Sigmoid colon (tissue), 6 donors: ENCODE measurements at regions not wholly inside any gene's neighbourhood (a gene's known extent, or its start where the extent isn't known, plus 50 kb on each side); places are given as distances from the start of the nearest gene placed in this dataset.

ENCODE experiments used
- DNase-seq: peaks from one replicate; pipeline ENCODE4 v3.0.0-alpha.2; 2019
- H3K27ac ChIP-seq, 4 donors: fragments of 200-600 bp; sonication (generic); one replicate each; pipeline ENCODE4 v1.5.1; 2016 to 2019; ENCODE audit warnings: mild to moderate bottlenecking in 1 of 4
- H3K27me3 ChIP-seq, 3 donors: fragments of 200-600 bp; sonication (generic); one replicate each; pipeline ENCODE4 v1.5.1; 2019; ENCODE audit warnings: mild to moderate bottlenecking in 1 of 3
- H3K36me3 ChIP-seq, 4 donors: fragments of 200-600 bp; sonication (generic); one replicate each; pipeline ENCODE4 v1.5.1; 2016 to 2019
- H3K4me1 ChIP-seq, 4 donors: fragments of 200-600 bp; sonication (generic); one replicate each; pipeline ENCODE4 v1.5.1; 2017 to 2019
- H3K4me3 ChIP-seq, 4 donors: fragments of 200-600 bp; sonication (generic); one replicate each; pipeline ENCODE4 v1.5.1; 2017 to 2019; ENCODE audit warnings: mild to moderate bottlenecking in 2 of 4, moderate library complexity in 1 of 4
- H3K9me3 ChIP-seq, 4 donors: fragments of 200-600 bp in 3 of 4; sonication (generic) in 3 of 4; one replicate each; pipeline versions ENCODE4 v1.5.1 to v1.6.1; 2013 to 2019
- EP300 ChIP-seq, 4 donors: sonication (generic); formaldehyde crosslinking; IDR thresholded peaks; one replicate each; pipeline ENCODE4 v1.6.1; 2017; ENCODE audit warnings: antibody characterized with exemption in 4 of 4
- POLR2A ChIP-seq, 2 donors: fragments of 450-650 bp; IDR thresholded peaks; one replicate each; pipeline ENCODE4 v1.6.1; 2016; ENCODE audit warnings: antibody characterized with exemption in 2 of 2, mild to moderate bottlenecking in 2 of 2, moderate library complexity in 2 of 2
- POLR2AphosphoS5 ChIP-seq, 4 donors: sonication (generic); formaldehyde crosslinking; IDR thresholded peaks; one replicate each; pipeline ENCODE4 v1.6.1; 2017; ENCODE audit warnings: antibody characterized with exemption in 4 of 4
- WGBS, 2 donors: extraction: QIAGEN DNeasy Blood & Tissue Kit; methylation state at CpG; one replicate each; pipeline ENCODE4 v1.1.7; 2013; 5-methylcytosine and 5-hydroxymethylcytosine counted together
- intact Hi-C: fragments of 100-400 bp; cut with DNase I; formaldehyde crosslinking; loops from one replicate; pipeline ENCODE4 v1.15.1; 2023
- TF ChIP-seq, protein P1 (sequence below), 4 experiments: fragments of 450-650 bp in 3 of 4; fragments of 200-600 bp in 1 of 4; IDR thresholded peaks; one replicate each; pipeline ENCODE4 v1.5.1; 2016 to 2019; ENCODE audit warnings: antibody characterized with exemption in 4 of 4, mild to moderate bottlenecking in 3 of 4, moderate library complexity in 2 of 4
- donor health status: healthy with polysubstance abuse.
- donor health status: healthy.

DNA sequence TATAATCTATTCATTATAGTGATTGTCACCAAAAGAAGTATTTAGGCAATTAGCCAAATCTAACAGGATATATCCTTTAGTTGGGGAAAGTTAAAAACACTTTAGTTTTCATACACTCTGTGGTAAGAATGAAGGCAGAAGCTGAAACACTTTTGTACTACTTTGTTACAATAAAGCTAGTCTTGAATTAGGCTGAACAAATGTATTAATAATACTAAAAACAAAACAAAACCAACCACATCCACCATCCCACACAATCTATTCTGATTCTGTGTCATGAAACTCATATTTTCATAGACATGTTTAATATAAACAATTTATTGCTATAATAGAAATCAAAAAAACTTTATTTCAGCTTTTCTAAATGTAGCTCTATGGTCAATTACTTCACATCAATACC is 508.8 kb downstream of the ZEB2 start:
- intact Hi-C loops = no loop called here
- H3K36me3 ChIP-seq = no peaks in the 10 kb centered on the region
- no peak overlapping the region for H3K27ac ChIP-seq
- H3K27me3 ChIP-seq = no peaks in the 10 kb centered on the region
- H3K4me1 ChIP-seq = no peaks in the 10 kb centered on the region
- no peak overlapping the region for H3K4me3 ChIP-seq
- TF ChIP-seq EP300 (IDR thresholded peaks at IDR 0.05) = no peak
- no peak for DNase-seq
- no peaks in the 10 kb centered on the region for H3K9me3 ChIP-seq

DNA sequence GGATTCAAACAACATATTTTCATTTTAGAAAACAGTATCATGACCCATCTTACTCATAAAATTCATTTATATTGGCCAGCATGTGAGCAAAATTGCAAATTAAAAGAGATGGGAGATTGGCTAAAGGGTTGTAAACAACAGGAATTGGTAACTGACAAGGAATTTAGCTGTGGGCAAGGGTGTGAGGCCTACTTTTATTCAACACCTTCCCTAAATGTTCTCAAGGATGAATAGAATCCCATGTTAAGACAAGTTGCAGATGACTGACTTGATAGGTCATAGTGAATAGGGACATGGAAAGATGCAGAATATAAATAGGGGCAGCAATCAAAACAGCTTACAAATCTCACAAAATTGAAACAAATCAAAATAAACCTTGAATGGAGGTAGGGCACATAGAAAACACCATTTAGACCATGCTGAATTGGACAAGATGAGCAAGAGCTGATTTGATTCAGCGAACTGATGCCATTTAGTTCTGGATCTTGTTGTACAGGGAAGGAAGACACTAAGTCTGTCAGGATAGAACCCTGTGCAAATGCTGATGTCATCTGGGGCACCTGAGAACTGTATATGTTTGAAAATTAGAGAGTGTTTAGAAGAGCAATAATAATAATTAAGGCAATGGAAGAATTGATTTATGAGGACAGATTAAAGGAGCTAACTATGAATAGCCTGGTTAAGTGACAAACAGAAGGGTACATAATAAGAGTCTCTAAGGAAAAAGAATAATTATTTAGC is 509.7 kb downstream of the ZEB2 start:
- no peak for TF ChIP-seq POLR2AphosphoS5 (IDR thresholded peaks at IDR 0.05)
- TF ChIP-seq EP300 (IDR thresholded peaks at IDR 0.05) = no peak
- TF ChIP-seq POLR2A (IDR thresholded peaks at IDR 0.05) = no peak
- TF ChIP-seq, protein P1, sequence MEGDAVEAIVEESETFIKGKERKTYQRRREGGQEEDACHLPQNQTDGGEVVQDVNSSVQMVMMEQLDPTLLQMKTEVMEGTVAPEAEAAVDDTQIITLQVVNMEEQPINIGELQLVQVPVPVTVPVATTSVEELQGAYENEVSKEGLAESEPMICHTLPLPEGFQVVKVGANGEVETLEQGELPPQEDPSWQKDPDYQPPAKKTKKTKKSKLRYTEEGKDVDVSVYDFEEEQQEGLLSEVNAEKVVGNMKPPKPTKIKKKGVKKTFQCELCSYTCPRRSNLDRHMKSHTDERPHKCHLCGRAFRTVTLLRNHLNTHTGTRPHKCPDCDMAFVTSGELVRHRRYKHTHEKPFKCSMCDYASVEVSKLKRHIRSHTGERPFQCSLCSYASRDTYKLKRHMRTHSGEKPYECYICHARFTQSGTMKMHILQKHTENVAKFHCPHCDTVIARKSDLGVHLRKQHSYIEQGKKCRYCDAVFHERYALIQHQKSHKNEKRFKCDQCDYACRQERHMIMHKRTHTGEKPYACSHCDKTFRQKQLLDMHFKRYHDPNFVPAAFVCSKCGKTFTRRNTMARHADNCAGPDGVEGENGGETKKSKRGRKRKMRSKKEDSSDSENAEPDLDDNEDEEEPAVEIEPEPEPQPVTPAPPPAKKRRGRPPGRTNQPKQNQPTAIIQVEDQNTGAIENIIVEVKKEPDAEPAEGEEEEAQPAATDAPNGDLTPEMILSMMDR (IDR thresholded peaks at IDR 0.05) = no peak
- no peaks in the 10 kb centered on the region for H3K9me3 ChIP-seq
- no peaks in the 10 kb centered on the region for H3K27me3 ChIP-seq
- no peak for DNase-seq
- no peaks in the 10 kb centered on the region for H3K4me1 ChIP-seq
- 94 to 98% methylated on average over 1 of the region's 1 CpG for WGBS, 2 donors
- no peak overlapping the region for H3K27ac ChIP-seq
- no peak overlapping the region for H3K4me3 ChIP-seq
- intact Hi-C loops = no loop called here
- no peaks in the 10 kb centered on the region for H3K36me3 ChIP-seq

DNA sequence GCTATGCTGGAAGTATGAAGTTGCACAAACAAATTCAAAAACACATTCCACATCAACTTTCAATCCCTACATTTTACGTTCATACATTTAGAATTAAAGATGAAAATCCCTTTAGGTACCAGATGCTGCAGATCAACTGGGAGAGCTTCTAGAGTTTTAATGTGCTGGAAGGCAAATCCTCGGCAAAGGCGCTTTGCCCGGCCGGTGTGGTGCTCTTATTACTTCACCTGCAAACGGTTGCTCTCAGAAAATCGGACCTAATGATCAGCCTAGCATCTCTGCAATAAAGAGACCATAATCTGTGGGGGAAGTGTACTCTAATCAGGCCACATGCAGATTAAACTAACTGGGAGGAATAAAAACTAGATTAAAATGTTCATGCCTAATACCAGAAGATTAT is 513.8 kb downstream of the ZEB2 start:
- Histone ChIP-seq H3K4me3 (no peak overlapping the region), H3K27ac (no peak overlapping the region), H3K27me3 (no peaks in the 10 kb centered on the region), H3K4me1 (no peaks in the 10 kb centered on the region), H3K36me3 (no peaks in the 10 kb centered on the region), H3K9me3 (no peaks in the 10 kb centered on the region)
- WGBS, 2 donors = 96 to 97% methylated on average over 7 of the region's 7 CpGs
- no peak for DNase-seq
- TF ChIP-seq EP300 (IDR thresholded peaks at IDR 0.05) = no peak
- no peak for TF ChIP-seq POLR2A (IDR thresholded peaks at IDR 0.05)
- TF ChIP-seq, protein P1 (IDR thresholded peaks at IDR 0.05) = no peak
- no peak for TF ChIP-seq POLR2AphosphoS5 (IDR thresholded peaks at IDR 0.05)
- intact Hi-C loops = no loop called here

DNA sequence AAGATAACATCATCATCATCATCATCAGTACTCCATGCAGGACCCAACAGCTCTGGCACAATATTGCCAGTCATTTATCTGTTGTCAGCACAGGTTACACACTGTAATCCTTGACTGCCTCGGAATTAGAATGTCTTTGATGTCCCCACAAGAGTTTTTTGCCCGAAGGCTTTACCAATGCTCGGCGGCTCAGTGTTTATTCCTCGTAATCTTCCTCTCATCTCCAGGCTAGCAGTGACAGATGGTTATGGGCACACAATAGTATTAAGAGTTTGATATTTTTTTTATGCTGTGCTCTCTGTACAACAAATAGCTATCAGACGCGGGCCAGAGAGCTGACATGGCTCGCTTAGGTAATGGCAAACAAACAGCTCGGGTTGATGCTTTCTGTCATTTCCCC is 515.2 kb downstream of the ZEB2 start:
- Histone ChIP-seq H3K36me3 (no peaks in the 10 kb centered on the region), H3K4me3 (no peak overlapping the region), H3K27me3 (no peaks in the 10 kb centered on the region), H3K9me3 (no peaks in the 10 kb centered on the region), H3K27ac (no peak overlapping the region), H3K4me1 (no peaks in the 10 kb centered on the region)
- intact Hi-C loops = no loop called here
- WGBS, 2 donors = 86 to 95% methylated on average over 9 of the region's 9 CpGs
- DNase-seq = no peak
- TF ChIP-seq POLR2AphosphoS5 (IDR thresholded peaks at IDR 0.05) (no peak), EP300 (IDR thresholded peaks at IDR 0.05) (no peak), POLR2A (IDR thresholded peaks at IDR 0.05) (no peak)
- TF ChIP-seq, protein P1 (IDR thresholded peaks at IDR 0.05) = no peak

DNA sequence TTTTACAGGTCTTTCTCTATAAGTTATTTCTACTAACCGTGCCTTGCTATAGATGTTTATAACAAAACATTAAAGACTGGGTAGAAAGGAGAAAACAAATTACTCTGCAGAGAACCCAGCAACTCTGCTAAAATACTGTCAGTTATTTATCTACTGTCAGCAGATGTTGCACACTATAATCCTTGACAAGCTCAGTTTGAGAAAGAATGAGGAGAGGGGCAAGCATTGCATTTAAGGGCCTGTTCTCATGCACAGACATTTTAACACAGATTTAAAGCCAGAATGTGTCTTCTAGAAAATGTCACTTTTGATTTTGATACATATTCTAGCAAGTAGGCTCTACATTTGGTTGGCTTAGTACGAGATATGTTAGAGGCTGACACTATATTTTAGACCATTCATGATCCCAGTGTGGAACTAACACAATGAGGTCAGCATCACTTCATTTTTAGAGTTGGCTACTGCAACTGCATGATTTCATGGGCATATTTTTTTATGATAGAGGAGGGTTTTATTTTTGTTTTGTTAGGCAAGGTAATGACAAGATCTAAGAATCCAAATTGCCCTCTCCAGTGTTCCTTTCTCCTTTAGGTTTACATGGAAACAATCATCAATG is 516.4 kb downstream of the ZEB2 start:
- Histone ChIP-seq H3K36me3 (no peaks in the 10 kb centered on the region), H3K27me3 (no peaks in the 10 kb centered on the region), H3K4me3 (no peak overlapping the region), H3K4me1 (no peaks in the 10 kb centered on the region), H3K27ac (no peak overlapping the region), H3K9me3 (no peaks in the 10 kb centered on the region)
- intact Hi-C loops = no loop called here
- TF ChIP-seq POLR2A (IDR thresholded peaks at IDR 0.05) = no peak
- TF ChIP-seq, protein P1 (IDR thresholded peaks at IDR 0.05) = no peak
- TF ChIP-seq POLR2AphosphoS5 (IDR thresholded peaks at IDR 0.05) = no peak
- TF ChIP-seq EP300 (IDR thresholded peaks at IDR 0.05) = no peak
- WGBS, 2 donors = 91 to 95% methylated on average over 2 of the region's 2 CpGs
- no peak for DNase-seq
